ENCODE measurements at regions not wholly inside any gene's neighbourhood (a gene's known extent, or its start where the extent isn't known, plus 50 kb on each side); places are given as distances from the start of the nearest gene placed in this dataset.

- TF ChIP-seq MYPOP (CRISPR knock-in tag; IDR thresholded peaks at IDR 0.05) = no peak
- TF ChIP-seq ETV5 (CRISPR knock-in tag; IDR thresholded peaks at IDR 0.05; ENCODE audit: borderline replicate concordance) = no peak
- no peak for TF ChIP-seq ZSCAN30 (CRISPR knock-in tag; IDR thresholded peaks at IDR 0.05)
- no peak for TF ChIP-seq ZBTB7B (CRISPR knock-in tag; IDR thresholded peaks at IDR 0.05)
- no peak for TF ChIP-seq IKZF4 (CRISPR knock-in tag; IDR thresholded peaks at IDR 0.05; ENCODE audit: borderline replicate concordance, low read depth, not compliant biosample characterization)
- TF ChIP-seq BRCA1 (CRISPR knock-in tag; IDR thresholded peaks at IDR 0.05) = no peak
- TF ChIP-seq, protein P1, sequence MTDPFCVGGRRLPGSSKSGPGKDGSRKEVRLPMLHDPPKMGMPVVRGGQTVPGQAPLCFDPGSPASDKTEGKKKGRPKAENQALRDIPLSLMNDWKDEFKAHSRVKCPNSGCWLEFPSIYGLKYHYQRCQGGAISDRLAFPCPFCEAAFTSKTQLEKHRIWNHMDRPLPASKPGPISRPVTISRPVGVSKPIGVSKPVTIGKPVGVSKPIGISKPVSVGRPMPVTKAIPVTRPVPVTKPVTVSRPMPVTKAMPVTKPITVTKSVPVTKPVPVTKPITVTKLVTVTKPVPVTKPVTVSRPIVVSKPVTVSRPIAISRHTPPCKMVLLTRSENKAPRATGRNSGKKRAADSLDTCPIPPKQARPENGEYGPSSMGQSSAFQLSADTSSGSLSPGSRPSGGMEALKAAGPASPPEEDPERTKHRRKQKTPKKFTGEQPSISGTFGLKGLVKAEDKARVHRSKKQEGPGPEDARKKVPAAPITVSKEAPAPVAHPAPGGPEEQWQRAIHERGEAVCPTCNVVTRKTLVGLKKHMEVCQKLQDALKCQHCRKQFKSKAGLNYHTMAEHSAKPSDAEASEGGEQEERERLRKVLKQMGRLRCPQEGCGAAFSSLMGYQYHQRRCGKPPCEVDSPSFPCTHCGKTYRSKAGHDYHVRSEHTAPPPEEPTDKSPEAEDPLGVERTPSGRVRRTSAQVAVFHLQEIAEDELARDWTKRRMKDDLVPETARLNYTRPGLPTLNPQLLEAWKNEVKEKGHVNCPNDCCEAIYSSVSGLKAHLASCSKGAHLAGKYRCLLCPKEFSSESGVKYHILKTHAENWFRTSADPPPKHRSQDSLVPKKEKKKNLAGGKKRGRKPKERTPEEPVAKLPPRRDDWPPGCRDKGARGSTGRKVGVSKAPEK (CRISPR knock-in tag; IDR thresholded peaks at IDR 0.05; ENCODE audit: borderline replicate concordance) = no peak
- no peak for TF ChIP-seq BORCS8-MEF2B (CRISPR knock-in tag; IDR thresholded peaks at IDR 0.05)
- no peak for TF ChIP-seq FOXO4 (CRISPR knock-in tag; conservative IDR thresholded peaks at IDR 0.05)
- TF ChIP-seq, protein P2, sequence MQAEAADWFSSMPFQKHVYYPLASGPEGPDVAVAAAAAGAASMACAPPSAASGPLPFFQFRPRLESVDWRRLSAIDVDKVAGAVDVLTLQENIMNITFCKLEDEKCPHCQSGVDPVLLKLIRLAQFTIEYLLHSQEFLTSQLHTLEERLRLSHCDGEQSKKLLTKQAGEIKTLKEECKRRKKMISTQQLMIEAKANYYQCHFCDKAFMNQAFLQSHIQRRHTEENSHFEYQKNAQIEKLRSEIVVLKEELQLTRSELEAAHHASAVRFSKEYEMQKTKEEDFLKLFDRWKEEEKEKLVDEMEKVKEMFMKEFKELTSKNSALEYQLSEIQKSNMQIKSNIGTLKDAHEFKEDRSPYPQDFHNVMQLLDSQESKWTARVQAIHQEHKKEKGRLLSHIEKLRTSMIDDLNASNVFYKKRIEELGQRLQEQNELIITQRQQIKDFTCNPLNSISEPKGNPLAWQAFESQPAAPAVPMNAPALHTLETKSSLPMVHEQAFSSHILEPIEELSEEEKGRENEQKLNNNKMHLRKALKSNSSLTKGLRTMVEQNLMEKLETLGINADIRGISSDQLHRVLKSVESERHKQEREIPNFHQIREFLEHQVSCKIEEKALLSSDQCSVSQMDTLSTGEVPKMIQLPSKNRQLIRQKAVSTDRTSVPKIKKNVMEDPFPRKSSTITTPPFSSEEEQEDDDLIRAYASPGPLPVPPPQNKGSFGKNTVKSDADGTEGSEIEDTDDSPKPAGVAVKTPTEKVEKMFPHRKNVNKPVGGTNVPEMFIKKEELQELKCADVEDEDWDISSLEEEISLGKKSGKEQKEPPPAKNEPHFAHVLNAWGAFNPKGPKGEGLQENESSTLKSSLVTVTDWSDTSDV (CRISPR knock-in tag; IDR thresholded peaks at IDR 0.05) = no peak
- 2% methylated on average over 2 of the region's 2 CpGs for WGBS (ENCODE audit: low lambda C conversion rate)
- intact Hi-C loops (cut with micrococcal nuclease; ENCODE audit: unreplicated experiment) (no loop called here), in situ Hi-C loops (cut with HindIII; ENCODE audit: extremely low pct_ligation_motif_present, low pct_unique_long_range_greater_than_20kb) (no loop called here)
- no peak overlapping the region for H2AFZ ChIP-seq (ENCODE audit: low read length)
- H4K20me1 ChIP-seq (ENCODE audit: insufficient read depth, low read length) = no peaks in the 10 kb centered on the region
- H3K9ac ChIP-seq (ENCODE audit: insufficient read depth, low read depth, low read length) = no peak overlapping the region
- H3K36me3 ChIP-seq (replicated peaks in 1 of 2; ENCODE audit: control insufficient read depth in 1 of 2, insufficient read depth in 2 of 2, low read length in 2 of 2) = no peaks in the 10 kb centered on the region
- H3K4me3 ChIP-seq (replicated peaks in 1 of 3; ENCODE audit: insufficient read depth in 1 of 3, low read depth in 2 of 3, low read length in 3 of 3) = no peak overlapping the region
- BruUV-seq (replicated peaks) = no TSS peak
- no peaks in the 10 kb centered on the region for H3K4me1 ChIP-seq (ENCODE audit: insufficient read depth, low read length)
- DNase-seq (ENCODE audit: low spot score) = no peak
- H3K79me2 ChIP-seq (ENCODE audit: insufficient read depth, low read length) = no peaks in the 10 kb centered on the region
- H3K27ac ChIP-seq (ENCODE audit: extremely low read length, insufficient read depth, low read length) = no peak overlapping the region
- no peaks in the 10 kb centered on the region for H3K27me3 ChIP-seq (ENCODE audit: control insufficient read depth in 1 of 2, insufficient read depth in 2 of 2, low read length in 2 of 2)
- CTCF ChIA-PET (ENCODE audit: low intra/inter-chr PET ratio, low total read pairs) = no interaction called here
- no peaks in the 10 kb centered on the region for H3K9me3 ChIP-seq (ENCODE audit: low read length)
- POLR2A ChIA-PET = no interaction called here
- no peak for FAIRE-seq
- H3K4me2 ChIP-seq (ENCODE audit: low read depth, low read length) = no peak overlapping the region
- ATAC-seq = no peak
Measured at GRCh38 chr9:21729648-21730047, 72.8 kb upstream of the MTAP start.

All from HepG2 (cell line).